ENCODE measurements at regions not wholly inside any gene's neighbourhood (a gene's known extent, or its start where the extent isn't known, plus 50 kb on each side); places are given as distances from the start of the nearest gene placed in this dataset.

DNA sequence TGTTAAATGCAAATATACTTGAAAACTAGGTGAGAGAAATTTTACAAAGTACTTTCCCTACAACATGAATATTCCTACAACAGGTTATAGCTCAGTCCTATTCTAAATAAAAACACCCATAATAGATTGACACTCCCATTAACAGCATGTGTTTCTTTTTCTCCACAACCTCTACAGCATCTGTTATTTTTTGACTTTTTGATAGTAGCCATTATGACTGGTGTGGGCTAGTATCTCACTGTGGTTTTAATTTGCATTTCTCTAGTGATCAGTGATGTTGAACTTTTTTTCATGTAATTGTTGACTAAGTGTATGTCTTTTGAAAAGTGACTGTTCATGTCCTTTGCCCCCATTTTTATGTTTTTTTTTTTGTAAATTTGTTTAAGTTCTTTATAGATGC, 1506.1 kb upstream of the CDH9 start:
- no peaks in the 10 kb centered on the region for H3K36me3 ChIP-seq (ENCODE audit: control insufficient read depth, low read length)
- TF ChIP-seq EZH2phosphoT487 (IDR thresholded peaks at IDR 0.05; ENCODE audit: borderline replicate concordance, low read length): no peak
- TF ChIP-seq, protein P1, sequence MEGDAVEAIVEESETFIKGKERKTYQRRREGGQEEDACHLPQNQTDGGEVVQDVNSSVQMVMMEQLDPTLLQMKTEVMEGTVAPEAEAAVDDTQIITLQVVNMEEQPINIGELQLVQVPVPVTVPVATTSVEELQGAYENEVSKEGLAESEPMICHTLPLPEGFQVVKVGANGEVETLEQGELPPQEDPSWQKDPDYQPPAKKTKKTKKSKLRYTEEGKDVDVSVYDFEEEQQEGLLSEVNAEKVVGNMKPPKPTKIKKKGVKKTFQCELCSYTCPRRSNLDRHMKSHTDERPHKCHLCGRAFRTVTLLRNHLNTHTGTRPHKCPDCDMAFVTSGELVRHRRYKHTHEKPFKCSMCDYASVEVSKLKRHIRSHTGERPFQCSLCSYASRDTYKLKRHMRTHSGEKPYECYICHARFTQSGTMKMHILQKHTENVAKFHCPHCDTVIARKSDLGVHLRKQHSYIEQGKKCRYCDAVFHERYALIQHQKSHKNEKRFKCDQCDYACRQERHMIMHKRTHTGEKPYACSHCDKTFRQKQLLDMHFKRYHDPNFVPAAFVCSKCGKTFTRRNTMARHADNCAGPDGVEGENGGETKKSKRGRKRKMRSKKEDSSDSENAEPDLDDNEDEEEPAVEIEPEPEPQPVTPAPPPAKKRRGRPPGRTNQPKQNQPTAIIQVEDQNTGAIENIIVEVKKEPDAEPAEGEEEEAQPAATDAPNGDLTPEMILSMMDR (IDR thresholded peaks at IDR 0.05; ENCODE audit: low read depth, low read length, poor library complexity, severe bottlenecking): no peak

DNA sequence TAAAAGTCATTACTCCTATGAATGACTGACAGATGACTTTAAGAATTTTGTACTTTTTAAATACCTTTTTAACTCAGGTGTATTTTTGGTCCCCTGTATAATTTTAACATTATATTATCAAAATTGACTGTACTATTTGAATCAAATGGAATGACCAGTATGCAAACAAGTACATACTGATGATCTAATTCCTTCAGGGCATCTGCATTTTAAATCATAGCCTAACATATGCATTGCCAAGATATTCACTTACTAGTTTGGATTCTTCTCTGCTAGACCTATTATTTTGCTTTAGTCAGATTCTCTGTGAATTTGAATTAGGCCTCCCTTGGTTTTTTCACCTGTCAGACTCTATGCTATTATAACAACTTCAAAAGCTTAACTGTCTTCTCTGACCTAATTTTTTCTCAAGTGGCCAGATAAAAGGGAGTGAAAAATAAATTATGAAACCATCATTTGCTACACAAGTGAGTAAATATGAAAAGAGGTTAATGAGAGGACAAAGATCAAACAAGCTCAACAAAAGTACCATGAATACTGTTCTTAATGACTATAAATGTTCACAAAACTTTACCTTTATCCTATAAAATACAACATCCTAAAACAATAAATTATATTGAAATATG, 1505.2 kb upstream of the CDH9 start:
- Histone ChIP-seq H3K79me2 (ENCODE audit: control insufficient read depth, low read length) (no peaks in the 10 kb centered on the region), H3K27ac (ENCODE audit: low read depth, low read length) (no peak overlapping the region), H4K20me1 (ENCODE audit: control insufficient read depth, insufficient read depth, low read depth, low read length) (no peaks in the 10 kb centered on the region), H3F3A (ENCODE audit: control insufficient read depth, insufficient read depth) (no peaks in the 10 kb centered on the region), H3K4me2 (ENCODE audit: low read length) (no peak overlapping the region), H3K9me3 (ENCODE audit: control insufficient read depth, insufficient read depth, low read length) (no peaks in the 10 kb centered on the region), H3K27me3 (ENCODE audit: control insufficient read depth, low read length) (no peaks in the 10 kb centered on the region), H3K36me3 (ENCODE audit: control insufficient read depth, low read length) (no peaks in the 10 kb centered on the region), H3K4me3 (ENCODE audit: low read length) (no peak overlapping the region), H3K9me2 (replicated peaks; ENCODE audit: control insufficient read depth, low read length) (no peaks in the 10 kb centered on the region), H3K4me1 (ENCODE audit: control insufficient read depth, low read length) (no peaks in the 10 kb centered on the region)
- TF ChIP-seq, protein P1 (IDR thresholded peaks at IDR 0.05; ENCODE audit: low read depth, low read length, poor library complexity, severe bottlenecking): no peak
- no peak for TF ChIP-seq EZH2phosphoT487 (IDR thresholded peaks at IDR 0.05; ENCODE audit: borderline replicate concordance, low read length)

More for the DNA sequence above, 1506.1 kb upstream of the CDH9 start:
- Histone ChIP-seq H3K27ac (ENCODE audit: low read depth, low read length) (no peak overlapping the region), H3K27me3 (ENCODE audit: control insufficient read depth, low read length) (no peaks in the 10 kb centered on the region), H3K9me2 (replicated peaks; ENCODE audit: control insufficient read depth, low read length) (no peaks in the 10 kb centered on the region), H3K4me3 (ENCODE audit: low read length) (no peak overlapping the region), H3K4me2 (ENCODE audit: low read length) (no peak overlapping the region), H3K9me3 (ENCODE audit: control insufficient read depth, insufficient read depth, low read length) (no peaks in the 10 kb centered on the region), H3K79me2 (ENCODE audit: control insufficient read depth, low read length) (no peaks in the 10 kb centered on the region), H4K20me1 (ENCODE audit: control insufficient read depth, insufficient read depth, low read depth, low read length) (no peaks in the 10 kb centered on the region), H3K4me1 (ENCODE audit: control insufficient read depth, low read length) (no peaks in the 10 kb centered on the region), H3F3A (ENCODE audit: control insufficient read depth, insufficient read depth) (no peaks in the 10 kb centered on the region)

DNA sequence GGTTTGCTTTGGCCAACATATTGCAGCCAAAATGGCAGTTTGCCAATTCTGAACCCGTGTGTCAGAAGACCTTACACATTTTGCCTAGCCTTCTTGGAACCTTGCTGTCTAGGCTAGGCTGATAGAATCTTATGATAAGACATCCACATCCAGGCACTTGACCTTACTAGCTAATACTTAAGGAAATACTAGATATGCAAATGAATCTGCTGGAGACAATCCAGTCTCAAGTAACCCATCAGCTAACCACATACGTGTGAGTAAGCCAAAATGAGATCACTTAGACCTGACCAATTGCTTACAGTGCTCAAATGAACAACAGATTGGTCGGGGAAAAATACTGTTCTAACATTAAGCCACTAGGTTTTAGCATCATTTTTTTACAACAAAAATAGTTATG, 1504.6 kb upstream of the CDH9 start:
- Histone ChIP-seq H4K20me1 (ENCODE audit: control insufficient read depth, insufficient read depth, low read depth, low read length) (no peaks in the 10 kb centered on the region), H3K4me2 (ENCODE audit: low read length) (no peak overlapping the region), H3K79me2 (ENCODE audit: control insufficient read depth, low read length) (no peaks in the 10 kb centered on the region), H3K27ac (ENCODE audit: low read depth, low read length) (no peak overlapping the region), H3K27me3 (ENCODE audit: control insufficient read depth, low read length) (no peaks in the 10 kb centered on the region), H3K36me3 (ENCODE audit: control insufficient read depth, low read length) (no peaks in the 10 kb centered on the region), H3F3A (ENCODE audit: control insufficient read depth, insufficient read depth) (no peaks in the 10 kb centered on the region), H3K4me1 (ENCODE audit: control insufficient read depth, low read length) (no peaks in the 10 kb centered on the region), H3K9me3 (ENCODE audit: control insufficient read depth, insufficient read depth, low read length) (no peaks in the 10 kb centered on the region), H3K9me2 (replicated peaks; ENCODE audit: control insufficient read depth, low read length) (no peaks in the 10 kb centered on the region), H3K4me3 (ENCODE audit: low read length) (no peak overlapping the region)
- TF ChIP-seq, protein P1 (IDR thresholded peaks at IDR 0.05; ENCODE audit: low read depth, low read length, poor library complexity, severe bottlenecking): no peak
- no peak for TF ChIP-seq EZH2phosphoT487 (IDR thresholded peaks at IDR 0.05; ENCODE audit: borderline replicate concordance, low read length)
